ENCODE measurements at regions not wholly inside any gene's neighbourhood (a gene's known extent, or its start where the extent isn't known, plus 50 kb on each side); places are given as distances from the start of the nearest gene placed in this dataset.

DNA sequence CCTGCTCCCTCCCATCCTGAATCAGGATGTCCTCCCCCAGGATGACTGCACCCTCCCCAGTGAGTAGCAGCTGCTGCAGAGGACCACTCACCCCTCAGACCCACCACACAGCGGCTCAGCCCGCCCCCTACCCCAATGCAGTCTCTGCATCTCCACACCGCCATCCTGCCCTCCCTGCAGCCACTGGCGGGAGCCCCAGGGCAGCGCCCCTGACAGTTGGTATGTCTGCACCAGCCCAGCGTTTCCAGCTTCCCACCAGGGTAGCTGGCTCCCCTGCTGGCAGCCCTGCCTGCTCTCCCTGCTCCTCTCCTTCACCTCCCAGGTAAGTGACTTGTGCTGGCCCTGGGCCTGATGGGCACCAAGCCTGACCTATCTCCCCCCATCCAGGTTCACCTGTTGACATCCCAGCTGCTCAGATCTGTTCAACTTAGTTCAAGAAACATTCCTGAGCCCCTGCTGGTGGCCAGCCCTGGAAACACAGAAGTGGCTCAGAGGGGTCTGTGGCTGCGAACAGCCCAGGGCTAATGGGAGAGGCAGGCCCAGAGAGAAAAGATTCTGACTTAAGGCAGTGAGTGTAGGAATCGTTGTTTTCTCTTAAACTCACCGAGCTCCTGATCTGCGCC is 117.7 kb upstream of the RAB6C start:
- DNase-seq = no peak
- H3K9me3 ChIP-seq = no peaks in the 10 kb centered on the region
- no peaks in the 10 kb centered on the region for H3K36me3 ChIP-seq
- H3K27me3 ChIP-seq = no peaks in the 10 kb centered on the region
- TF ChIP-seq, protein P1, sequence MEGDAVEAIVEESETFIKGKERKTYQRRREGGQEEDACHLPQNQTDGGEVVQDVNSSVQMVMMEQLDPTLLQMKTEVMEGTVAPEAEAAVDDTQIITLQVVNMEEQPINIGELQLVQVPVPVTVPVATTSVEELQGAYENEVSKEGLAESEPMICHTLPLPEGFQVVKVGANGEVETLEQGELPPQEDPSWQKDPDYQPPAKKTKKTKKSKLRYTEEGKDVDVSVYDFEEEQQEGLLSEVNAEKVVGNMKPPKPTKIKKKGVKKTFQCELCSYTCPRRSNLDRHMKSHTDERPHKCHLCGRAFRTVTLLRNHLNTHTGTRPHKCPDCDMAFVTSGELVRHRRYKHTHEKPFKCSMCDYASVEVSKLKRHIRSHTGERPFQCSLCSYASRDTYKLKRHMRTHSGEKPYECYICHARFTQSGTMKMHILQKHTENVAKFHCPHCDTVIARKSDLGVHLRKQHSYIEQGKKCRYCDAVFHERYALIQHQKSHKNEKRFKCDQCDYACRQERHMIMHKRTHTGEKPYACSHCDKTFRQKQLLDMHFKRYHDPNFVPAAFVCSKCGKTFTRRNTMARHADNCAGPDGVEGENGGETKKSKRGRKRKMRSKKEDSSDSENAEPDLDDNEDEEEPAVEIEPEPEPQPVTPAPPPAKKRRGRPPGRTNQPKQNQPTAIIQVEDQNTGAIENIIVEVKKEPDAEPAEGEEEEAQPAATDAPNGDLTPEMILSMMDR (IDR thresholded peaks at IDR 0.05; ENCODE audit: low read depth, low read length) = no peak
- H3K4me3 ChIP-seq (ENCODE audit: low read depth, low read length) = no peak overlapping the region
- H3K4me1 ChIP-seq = no peaks in the 10 kb centered on the region

DNA sequence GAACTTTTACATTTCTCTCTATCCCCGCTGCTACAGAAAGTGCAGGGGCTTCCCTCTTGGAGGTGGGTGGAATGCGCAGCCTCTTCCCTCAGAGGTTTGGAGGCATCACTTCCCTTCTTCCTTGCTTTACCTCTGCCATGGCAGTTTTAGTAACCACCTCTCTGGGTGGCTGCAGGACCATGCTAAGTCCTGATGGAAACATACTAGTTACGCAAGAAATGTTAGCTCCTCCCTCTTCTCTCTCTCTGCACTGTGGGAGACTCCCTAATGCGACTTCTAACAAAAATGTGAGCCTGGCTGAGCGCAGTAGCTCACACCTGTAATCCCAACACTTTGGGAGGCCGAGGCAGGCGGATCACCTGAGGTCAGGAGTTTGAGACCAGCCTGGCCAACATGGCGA is 116.8 kb upstream of the RAB6C start:
- no peaks in the 10 kb centered on the region for H3K4me1 ChIP-seq
- no peaks in the 10 kb centered on the region for H3K36me3 ChIP-seq
- DNase-seq = no peak
- H3K4me3 ChIP-seq (ENCODE audit: low read depth, low read length) = no peak overlapping the region
- no peaks in the 10 kb centered on the region for H3K9me3 ChIP-seq
- TF ChIP-seq, protein P1 (IDR thresholded peaks at IDR 0.05; ENCODE audit: low read depth, low read length) = no peak
- no peaks in the 10 kb centered on the region for H3K27me3 ChIP-seq

DNA sequence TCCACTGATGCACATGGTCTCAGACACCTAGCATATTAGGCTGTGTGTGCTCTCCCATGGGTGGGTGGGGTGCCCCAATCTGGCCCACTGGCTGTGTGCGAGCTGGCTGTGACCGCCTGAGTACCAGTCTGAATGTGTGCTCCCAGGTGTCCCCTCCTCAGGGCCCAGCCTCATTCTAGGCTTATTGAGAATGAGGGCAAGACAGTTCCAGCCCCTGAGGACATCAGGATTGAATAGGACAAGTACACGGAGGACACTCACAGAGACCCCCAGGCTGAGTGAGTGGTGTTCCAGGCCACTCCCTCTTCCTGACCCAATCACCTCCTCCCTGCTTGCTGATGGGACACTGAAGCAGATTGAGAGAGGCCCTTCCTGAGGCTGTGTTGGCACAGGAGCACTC is 116.1 kb upstream of the RAB6C start:
- no peak for DNase-seq
- TF ChIP-seq, protein P1 (IDR thresholded peaks at IDR 0.05; ENCODE audit: low read depth, low read length) = no peak
- no peaks in the 10 kb centered on the region for H3K27me3 ChIP-seq
- H3K36me3 ChIP-seq = no peaks in the 10 kb centered on the region
- H3K9me3 ChIP-seq = no peaks in the 10 kb centered on the region
- no peaks in the 10 kb centered on the region for H3K4me1 ChIP-seq
- no peak overlapping the region for H3K4me3 ChIP-seq (ENCODE audit: low read depth, low read length)

DNA sequence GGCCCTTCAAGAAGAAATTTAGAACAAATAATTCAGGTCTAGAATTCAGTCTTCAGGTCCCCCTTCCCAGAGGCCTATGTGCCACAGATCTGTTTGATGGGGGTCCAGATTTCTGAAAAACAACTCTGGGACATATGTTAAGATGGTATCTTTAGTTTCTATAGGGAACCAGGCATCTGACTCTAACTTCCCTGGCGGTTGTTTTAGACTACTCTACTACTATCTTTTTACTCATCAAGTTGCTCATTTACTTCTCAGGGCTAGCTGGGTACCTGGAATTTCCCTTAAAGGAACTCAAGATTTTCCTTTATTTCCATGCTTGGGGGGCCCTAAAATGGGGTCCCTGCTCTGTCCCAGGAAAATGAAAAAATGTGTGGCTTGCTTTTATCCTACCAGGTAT is 114.7 kb upstream of the RAB6C start:
- no peak for DNase-seq
- H3K4me1 ChIP-seq = no peaks in the 10 kb centered on the region
- H3K36me3 ChIP-seq = no peaks in the 10 kb centered on the region
- TF ChIP-seq, protein P1 (IDR thresholded peaks at IDR 0.05; ENCODE audit: low read depth, low read length) = no peak
- H3K27me3 ChIP-seq = no peaks in the 10 kb centered on the region
- H3K9me3 ChIP-seq = no peaks in the 10 kb centered on the region
- no peak overlapping the region for H3K4me3 ChIP-seq (ENCODE audit: low read depth, low read length)

DNA sequence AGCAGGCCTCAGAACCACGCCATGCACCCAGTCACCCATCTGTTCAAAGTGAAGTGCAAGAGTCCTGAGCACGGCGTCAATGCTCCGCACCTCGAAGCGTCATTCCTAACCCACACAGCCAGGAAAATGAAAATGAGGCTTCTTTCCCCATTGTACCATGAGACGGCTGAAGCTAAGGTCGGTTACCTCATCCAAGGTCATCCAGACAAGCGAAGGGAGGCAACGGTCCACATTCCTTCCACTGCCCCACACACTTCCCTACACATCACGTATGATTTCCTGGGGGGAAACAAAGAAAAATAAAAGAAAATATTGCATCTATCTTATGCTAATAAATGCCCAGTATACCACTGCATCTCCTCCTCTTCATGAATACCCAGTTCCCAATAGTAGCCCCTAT is 113.5 kb upstream of the RAB6C start:
- Histone ChIP-seq H3K27me3 (no peaks in the 10 kb centered on the region), H3K4me3 (ENCODE audit: low read depth, low read length) (no peak overlapping the region), H3K4me1 (no peaks in the 10 kb centered on the region), H3K36me3 (no peaks in the 10 kb centered on the region), H3K9me3 (no peaks in the 10 kb centered on the region)
- DNase-seq = no peak
- TF ChIP-seq, protein P1 (IDR thresholded peaks at IDR 0.05; ENCODE audit: low read depth, low read length) = no peak

DNA sequence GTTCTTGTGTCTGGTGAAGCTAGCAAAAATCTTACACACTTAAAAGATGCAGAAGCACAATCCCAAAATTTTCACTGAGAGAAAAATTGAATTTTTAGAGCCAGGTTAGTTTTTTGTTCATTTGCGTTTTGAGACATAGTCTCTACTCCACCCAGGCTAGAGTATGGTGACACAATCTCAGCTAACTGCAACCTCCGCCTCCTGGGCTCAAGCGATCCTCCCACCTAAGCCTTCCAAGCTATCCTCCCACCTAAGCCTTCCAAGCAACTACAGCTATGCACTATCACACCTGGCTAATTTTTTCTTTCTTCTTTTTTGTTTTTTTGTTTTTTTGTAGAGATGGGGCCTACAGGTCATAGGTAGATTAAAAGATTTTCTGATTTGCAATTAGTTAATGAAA is 113.1 kb upstream of the RAB6C start:
- DNase-seq = no peak
- Histone ChIP-seq H3K36me3 (no peaks in the 10 kb centered on the region), H3K27me3 (no peaks in the 10 kb centered on the region), H3K4me3 (ENCODE audit: low read depth, low read length) (no peak overlapping the region), H3K9me3 (no peaks in the 10 kb centered on the region), H3K4me1 (no peaks in the 10 kb centered on the region)
- TF ChIP-seq, protein P1 (IDR thresholded peaks at IDR 0.05; ENCODE audit: low read depth, low read length) = no peak
